CD4-positive, alpha-beta T cell treated with Interleukin-21 for 1 hour (primary cell): ENCODE measurements at regions not wholly inside any gene's neighbourhood (a gene's known extent, or its start where the extent isn't known, plus 50 kb on each side); places are given as distances from the start of the nearest gene placed in this dataset.

Experiments used
- DNase-seq: peaks from one replicate; pipeline ENCODE4 v3.0.0-alpha.2; 2020

GRCh38 chr10:130519791-130520190, 383.6 kb downstream of the GLRX3 start:
- no peak for DNase-seq

- DNase-seq = no peak
Measured at GRCh38 chr10:130531312-130531711, 395.1 kb downstream of the GLRX3 start.

- no peak for DNase-seq
Measured at GRCh38 chr10:130541090-130541489, 404.9 kb downstream of the GLRX3 start.

- DNase-seq = no peak
Measured at GRCh38 chr10:130542761-130543160, 406.6 kb downstream of the GLRX3 start.

GRCh38 chr10:130543794-130544193, 407.6 kb downstream of the GLRX3 start:
- no peak for DNase-seq

GRCh38 chr10:130545122-130545521, 408.9 kb downstream of the GLRX3 start:
- DNase-seq = no peak

- no peak for DNase-seq
Measured at GRCh38 chr10:130545697-130546096, 409.5 kb downstream of the GLRX3 start.

GRCh38 chr10:130546841-130547240, 410.6 kb downstream of the GLRX3 start:
- no peak for DNase-seq

- DNase-seq = no peak
Measured at GRCh38 chr10:130547368-130547767, 411.2 kb downstream of the GLRX3 start.

GRCh38 chr10:130550952-130551674, 414.9 kb downstream of the GLRX3 start:
- no peak for DNase-seq

GRCh38 chr10:130551676-130552075, 415.5 kb downstream of the GLRX3 start:
- DNase-seq = no peak

- no peak for DNase-seq
Measured at GRCh38 chr10:130553826-130554225, 417.6 kb downstream of the GLRX3 start.

- DNase-seq = no peak
Measured at GRCh38 chr10:130554701-130555410, 418.7 kb downstream of the GLRX3 start.

- no peak for DNase-seq
Measured at GRCh38 chr10:130555411-130555750, 419.2 kb downstream of the GLRX3 start.

- DNase-seq = no peak
Measured at GRCh38 chr10:130557181-130557845, 421.1 kb downstream of the GLRX3 start.

- DNase-seq = no peak
Measured at GRCh38 chr10:130558746-130559546, 422.8 kb downstream of the GLRX3 start.

GRCh38 chr10:130559547-130559880, 423.3 kb downstream of the GLRX3 start:
- no peak for DNase-seq

- no peak for DNase-seq
Measured at GRCh38 chr10:130560116-130560515, 423.9 kb downstream of the GLRX3 start.

GRCh38 chr10:130560573-130560972, 424.4 kb downstream of the GLRX3 start:
- no peak for DNase-seq

- DNase-seq = no peak
Measured at GRCh38 chr10:130561681-130562080, 425.5 kb downstream of the GLRX3 start.

- no peak for DNase-seq
Measured at GRCh38 chr10:130567011-130567410, 430.8 kb downstream of the GLRX3 start.

- DNase-seq = no peak
Measured at GRCh38 chr10:130567436-130567835, 431.2 kb downstream of the GLRX3 start.

- no peak for DNase-seq
Measured at GRCh38 chr10:130568246-130568645, 432.1 kb downstream of the GLRX3 start.
